ENCODE measurements at regions not wholly inside any gene's neighbourhood (a gene's known extent, or its start where the extent isn't known, plus 50 kb on each side); places are given as distances from the start of the nearest gene placed in this dataset.

GRCh38 chr9:16070455-16071145 is 517.8 kb downstream of the CCDC171 start:
- peaks cover 2% of the 10 kb centered on the region in 2 experiments; a peak in 1 of 5 replicates for H3K9me3 Mint-ChIP-seq
- Histone ChIP-seq H2BK15ac (ENCODE audit: low read depth, low read length) (no peak overlapping the region), H3K9me3 (ENCODE audit: control insufficient read depth, low read depth, low read length) (no peaks in the 10 kb centered on the region), H3K4me1 (ENCODE audit: insufficient read depth, low read length) (no peaks in the 10 kb centered on the region), H3K27me3 (ENCODE audit: insufficient read depth, low read length) (no peaks in the 10 kb centered on the region), H3K9ac (ENCODE audit: extremely low read depth, insufficient read length, low read length) (no peak overlapping the region), H3T11ph (ENCODE audit: low read length) (no peak overlapping the region), H4K20me1 (ENCODE audit: control insufficient read depth, insufficient read depth, insufficient read length) (no peaks in the 10 kb centered on the region), H3K14ac (ENCODE audit: insufficient read depth, low read length) (no peak overlapping the region), H2BK120ac (ENCODE audit: low read depth, low read length, poor library complexity, severe bottlenecking) (no peak overlapping the region), H3K56ac (ENCODE audit: insufficient read length, low read depth, low read length) (no peak overlapping the region), H2AFZ (ENCODE audit: low read length) (no peak overlapping the region), H3K79me1 (ENCODE audit: insufficient read depth, low read depth, low read length, poor library complexity, severe bottlenecking) (no peaks in the 10 kb centered on the region), H4K5ac (ENCODE audit: insufficient read length, low read depth, low read length) (no peak overlapping the region), H2BK20ac (ENCODE audit: low read depth, low read length, poor library complexity, severe bottlenecking) (no peak overlapping the region), H3K79me2 (ENCODE audit: insufficient read depth, low read length) (no peaks in the 10 kb centered on the region), H4K8ac (replicated peaks; ENCODE audit: insufficient read length, low read depth, low read length) (no peak overlapping the region), H2BK5ac (ENCODE audit: insufficient read length, low read length) (no peak overlapping the region), H3K4me2 (ENCODE audit: insufficient read depth, insufficient read length, low read length) (no peak overlapping the region), H3K23ac (ENCODE audit: insufficient read length, low read depth, low read length) (no peak overlapping the region), H3K27ac (ENCODE audit: insufficient read length, low read depth, low read length) (no peak overlapping the region), H2BK12ac (ENCODE audit: insufficient read length, low read depth, low read length) (no peak overlapping the region), H3K23me2 (ENCODE audit: insufficient read length, low read depth, low read length, poor library complexity, severe bottlenecking) (no peaks in the 10 kb centered on the region), H3K18ac (ENCODE audit: insufficient read length, low read depth, low read length) (no peak overlapping the region), H3K4ac (ENCODE audit: low read depth, low read length) (no peak overlapping the region), H2AK5ac (ENCODE audit: insufficient read length, low read length) (no peak overlapping the region), H4K91ac (ENCODE audit: insufficient read length, low read depth, low read length) (no peak overlapping the region)
- peak overlapping the region in 1 of 3 experiments; percentile 25; a peak in 1 of 7 replicates for H3K27ac Mint-ChIP-seq
- H3K27me3 Mint-ChIP-seq (ENCODE audit: low read depth) = peaks cover 2% of the 10 kb centered on the region; the same call in 1 of the 2 replicates
- H3K4me1 Mint-ChIP-seq = peaks cover 2 to 6% of the 10 kb centered on the region in 2 experiments; a peak in 3 of 4 replicates
- DNase-seq = no peak
- WGBS (ENCODE audit: extremely low coverage, insufficient read length, low lambda C conversion rate) = no CpG with 5 or more reads among the region's 8 CpGs
- no peak for TF ChIP-seq CTCF (conservative IDR thresholded peaks at IDR 0.05)
- H3K36me3 Mint-ChIP-seq (ENCODE audit: insufficient read depth in 1 of 3, low read depth in 3 of 3) = 0 out of 7 replicates have a peak, but pooled peaks cover 0 to 2% (median 0%) of the 10 kb centered on the region in 3 experiments
- no peak overlapping the region for H3K4me3 Mint-ChIP-seq
